ENCODE measurements at regions not wholly inside any gene's neighbourhood (a gene's known extent, or its start where the extent isn't known, plus 50 kb on each side); places are given as distances from the start of the nearest gene placed in this dataset.
A peak's percentile ranks its signal among the peaks of the same experiment; 100 is the strongest.

- WGBS, 10 experiments = 30 to 96% (median 71%) methylated on average over 4 to 15 of the region's 15 CpGs
- no peak overlapping the region for H3K4me3 ChIP-seq
- ATAC-seq (replicated peaks in 6 of 8) = no peak
- peaks cover 18 to 28% of the 10 kb centered on the region in 2 donors for H3K4me1 ChIP-seq (replicated peaks in 1 of 2)
- H3K27ac ChIP-seq = no peak overlapping the region
- in situ Hi-C loops (cut with MboI; ENCODE audit: low pct_unique_long_range_greater_than_20kb in 2 of 9, low sequenced_read_pairs in 9 of 9, unreplicated experiment in 9 of 9) = no loop called here
Observed at GRCh38 chr16:20216591-20217217, 110.6 kb downstream of the GP2 start.

GRCh38 chr16:20214401-20214800 lies 112.9 kb downstream of the GP2 start:
- Histone ChIP-seq H3K4me1 (replicated peaks in 1 of 2) (peaks cover 12 to 21% of the 10 kb centered on the region in 2 donors), H3K4me3 (no peak overlapping the region), H3K27ac (no peak overlapping the region)
- in situ Hi-C loops (cut with MboI; ENCODE audit: low pct_unique_long_range_greater_than_20kb in 2 of 9, low sequenced_read_pairs in 9 of 9, unreplicated experiment in 9 of 9) = no loop called here
- ATAC-seq (replicated peaks in 6 of 8) = peak in 5 of 8 experiments; percentile 97 to 99 (median 99)
- 0 to 40% (median 0%) methylated on average over 1 of the region's 2 CpGs; no CpG with 5 or more reads in 6 of the 10 experiments for WGBS, 10 experiments

- Histone ChIP-seq H3K27ac (no peak overlapping the region), H3K4me1 (replicated peaks in 1 of 2) (no peaks in the 10 kb centered on the region), H3K4me3 (no peak overlapping the region)
- no peak for ATAC-seq (replicated peaks in 6 of 8)
- whole genome bisulfite sequencing, 10 experiments = 39 to 100% (median 44%) methylated on average over 1 to 4 of the region's 6 CpGs; no CpG with 5 or more reads in 4 of the 10 experiments
- in situ Hi-C loops (cut with MboI; ENCODE audit: low pct_unique_long_range_greater_than_20kb in 2 of 9, low sequenced_read_pairs in 9 of 9, unreplicated experiment in 9 of 9) = no loop called here
Observed at GRCh38 chr16:20203272-20203671, 124.0 kb downstream of the GP2 start.

- ATAC-seq (replicated peaks in 6 of 8) = no peak
- Histone ChIP-seq H3K4me1 (replicated peaks in 1 of 2) (no peaks in the 10 kb centered on the region), H3K4me3 (no peak overlapping the region), H3K27ac (no peak overlapping the region)
- 10 to 80% (median 39%) methylated on average over 2 to 3 of the region's 3 CpGs; no CpG with 5 or more reads in 4 of the 10 experiments for WGBS, 10 experiments
- in situ Hi-C loops (cut with MboI; ENCODE audit: low pct_unique_long_range_greater_than_20kb in 2 of 9, low sequenced_read_pairs in 9 of 9, unreplicated experiment in 9 of 9) = no loop called here
Observed at GRCh38 chr16:20202747-20203146, 124.6 kb downstream of the GP2 start.

GRCh38 chr16:20192801-20193200 lies 119.1 kb upstream of the GPR139 start:
- H3K4me1 ChIP-seq (replicated peaks in 1 of 2) = no peaks in the 10 kb centered on the region
- WGBS, 10 experiments = 0 to 67% (median 25%) methylated on average over 1 of the region's 1 CpG; no CpG with 5 or more reads in 6 of the 10 experiments
- peak in 1 of 8 experiments; percentile 19 for ATAC-seq (replicated peaks in 6 of 8)
- no peak overlapping the region for H3K4me3 ChIP-seq
- no peak overlapping the region for H3K27ac ChIP-seq
- in situ Hi-C loops (cut with MboI; ENCODE audit: low pct_unique_long_range_greater_than_20kb in 2 of 9, low sequenced_read_pairs in 9 of 9, unreplicated experiment in 9 of 9) = no loop called here

- Histone ChIP-seq H3K27ac (no peak overlapping the region), H3K4me1 (replicated peaks in 1 of 2) (no peaks in the 10 kb centered on the region), H3K4me3 (no peak overlapping the region)
- in situ Hi-C loops (cut with MboI; ENCODE audit: low pct_unique_long_range_greater_than_20kb in 2 of 9, low sequenced_read_pairs in 9 of 9, unreplicated experiment in 9 of 9) = no loop called here
- no peak for ATAC-seq (replicated peaks in 6 of 8)
Observed at GRCh38 chr16:20191566-20191965, 117.9 kb upstream of the GPR139 start.

- WGBS, 10 experiments = 0 to 74% (median 57%) methylated on average over 1 to 3 of the region's 3 CpGs; no CpG with 5 or more reads in 1 of the 10 experiments
- H3K27ac ChIP-seq = no peak overlapping the region
- ATAC-seq (replicated peaks in 6 of 8) = no peak
- peaks cover 0 to 5% of the 10 kb centered on the region in 2 donors for H3K4me1 ChIP-seq (replicated peaks in 1 of 2)
- H3K4me3 ChIP-seq = no peak overlapping the region
- in situ Hi-C loops (cut with MboI; ENCODE audit: low pct_unique_long_range_greater_than_20kb in 2 of 9, low sequenced_read_pairs in 9 of 9, unreplicated experiment in 9 of 9) = no loop called here
Observed at GRCh38 chr16:20181949-20182348, 108.3 kb upstream of the GPR139 start.

- in situ Hi-C loops (cut with MboI; ENCODE audit: low pct_unique_long_range_greater_than_20kb in 2 of 9, low sequenced_read_pairs in 9 of 9, unreplicated experiment in 9 of 9) = no loop called here
- ATAC-seq (replicated peaks in 6 of 8) = peak in 1 of 8 experiments; percentile 14
- Histone ChIP-seq H3K4me3 (no peak overlapping the region), H3K27ac (no peak overlapping the region), H3K4me1 (replicated peaks in 1 of 2) (peaks cover 0 to 5% of the 10 kb centered on the region in 2 donors)
- 33 to 100% (median 65%) methylated on average over 1 to 3 of the region's 4 CpGs; no CpG with 5 or more reads in 5 of the 10 experiments for WGBS, 10 experiments
Observed at GRCh38 chr16:20181416-20181815, 107.7 kb upstream of the GPR139 start.

GRCh38 chr16:20178297-20178696 lies 104.6 kb upstream of the GPR139 start:
- ATAC-seq (replicated peaks in 6 of 8) = no peak
- no peak overlapping the region for H3K27ac ChIP-seq
- in situ Hi-C loops (cut with MboI; ENCODE audit: low pct_unique_long_range_greater_than_20kb in 2 of 9, low sequenced_read_pairs in 9 of 9, unreplicated experiment in 9 of 9) = no loop called here
- WGBS, 10 experiments = 7 to 100% (median 84%) methylated on average over 1 to 5 of the region's 5 CpGs; no CpG with 5 or more reads in 3 of the 10 experiments
- H3K4me1 ChIP-seq (replicated peaks in 1 of 2) = peaks cover 3 to 5% of the 10 kb centered on the region in 2 donors
- no peak overlapping the region for H3K4me3 ChIP-seq

- WGBS, 10 experiments = 0 to 27% (median 13%) methylated on average over 1 to 3 of the region's 3 CpGs; no CpG with 5 or more reads in 2 of the 10 experiments
- in situ Hi-C loops (cut with MboI; ENCODE audit: low pct_unique_long_range_greater_than_20kb in 2 of 9, low sequenced_read_pairs in 9 of 9, unreplicated experiment in 9 of 9) = no loop called here
- peak in 1 of 8 experiments; percentile 52 for ATAC-seq (replicated peaks in 6 of 8)
- Histone ChIP-seq H3K4me3 (no peak overlapping the region), H3K27ac (no peak overlapping the region), H3K4me1 (replicated peaks in 1 of 2) (peaks cover 0 to 3% of the 10 kb centered on the region in 2 donors)
Observed at GRCh38 chr16:20175358-20175757, 101.7 kb upstream of the GPR139 start.

- Histone ChIP-seq H3K4me1 (replicated peaks in 1 of 2) (peaks cover 0 to 3% of the 10 kb centered on the region in 2 donors), H3K27ac (no peak overlapping the region), H3K4me3 (no peak overlapping the region)
- 63 to 83% methylated on average over 1 of the region's 1 CpG; no CpG with 5 or more reads in 8 of the 10 experiments for WGBS, 10 experiments
- in situ Hi-C loops (cut with MboI; ENCODE audit: low pct_unique_long_range_greater_than_20kb in 2 of 9, low sequenced_read_pairs in 9 of 9, unreplicated experiment in 9 of 9) = no loop called here
- ATAC-seq (replicated peaks in 6 of 8) = no peak
Observed at GRCh38 chr16:20167323-20167722, 93.6 kb upstream of the GPR139 start.

- in situ Hi-C loops (cut with MboI; ENCODE audit: low pct_unique_long_range_greater_than_20kb in 2 of 9, low sequenced_read_pairs in 9 of 9, unreplicated experiment in 9 of 9) = no loop called here
- ATAC-seq (replicated peaks in 6 of 8) = no peak
- H3K4me1 ChIP-seq (replicated peaks in 1 of 2) = peaks cover 0 to 3% of the 10 kb centered on the region in 2 donors
Observed at GRCh38 chr16:20166531-20167235, 93.0 kb upstream of the GPR139 start.

GRCh38 chr16:20153444-20153843 lies 79.8 kb upstream of the GPR139 start:
- Histone ChIP-seq H3K27ac (no peak overlapping the region), H3K4me3 (no peak overlapping the region), H3K4me1 (replicated peaks in 1 of 2) (no peaks in the 10 kb centered on the region)
- in situ Hi-C loops (cut with MboI; ENCODE audit: low pct_unique_long_range_greater_than_20kb in 2 of 9, low sequenced_read_pairs in 9 of 9, unreplicated experiment in 9 of 9) = no loop called here
- 0 to 100% (median 28%) methylated on average over 1 of the region's 1 CpG; no CpG with 5 or more reads in 4 of the 10 experiments for WGBS, 10 experiments
- no peak for ATAC-seq (replicated peaks in 6 of 8)

More at GRCh38 chr16:20166531-20167235, 93.0 kb upstream of the GPR139 start:
- no peak overlapping the region for H3K4me3 ChIP-seq
- 0 to 67% (median 55%) methylated on average over 1 to 11 of the region's 15 CpGs; no CpG with 5 or more reads in 1 of the 10 experiments for WGBS, 10 experiments
- H3K27ac ChIP-seq = no peak overlapping the region
